HG03439 (cell line): ENCODE measurements at regions not wholly inside any gene's neighbourhood (a gene's known extent, or its start where the extent isn't known, plus 50 kb on each side); places are given as distances from the start of the nearest gene placed in this dataset.
A peak's percentile ranks its signal among the peaks of the same experiment; 100 is the strongest.

Experiments
- ATAC-seq: cut with Tn5 transposase; IDR thresholded peaks from one replicate; pipeline ENCODE4 v1.9.1; 2021; ENCODE audit warnings: mild to moderate bottlenecking, moderate library complexity; ENCODE audit not compliant: unreplicated experiment

GRCh38 chr16:66315210-66315825 is 51.2 kb upstream of the CDH5 start:
- peak; percentile 92 for ATAC-seq

DNA sequence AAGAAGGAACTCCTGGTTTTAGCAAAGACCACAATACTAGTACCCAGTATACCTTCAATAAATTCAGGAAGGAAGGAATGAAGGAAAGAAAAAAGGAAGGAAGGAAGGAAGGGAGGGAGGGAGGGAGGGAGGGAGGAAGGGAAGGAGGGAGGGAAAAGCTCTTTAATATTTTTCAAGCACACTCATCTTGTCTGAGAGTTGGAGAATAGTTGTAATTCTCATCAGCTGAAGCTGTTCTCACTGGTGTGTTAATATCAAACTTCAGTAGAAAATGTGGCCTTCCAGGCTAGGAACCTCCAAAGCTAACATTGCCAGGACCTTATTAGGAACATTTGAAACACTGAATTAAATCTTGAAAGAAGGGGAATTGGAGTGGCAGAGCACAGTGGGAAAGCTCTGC is 55.2 kb upstream of the CDH5 start:
- no peak for ATAC-seq

GRCh38 chr16:66309215-66309807 is 57.2 kb upstream of the CDH5 start:
- ATAC-seq: no peak

- ATAC-seq: no peak
Measured at GRCh38 chr16:66308096-66308495, 58.4 kb upstream of the CDH5 start.

GRCh38 chr16:66306366-66307150 is 59.9 kb upstream of the CDH5 start:
- ATAC-seq: no peak

DNA sequence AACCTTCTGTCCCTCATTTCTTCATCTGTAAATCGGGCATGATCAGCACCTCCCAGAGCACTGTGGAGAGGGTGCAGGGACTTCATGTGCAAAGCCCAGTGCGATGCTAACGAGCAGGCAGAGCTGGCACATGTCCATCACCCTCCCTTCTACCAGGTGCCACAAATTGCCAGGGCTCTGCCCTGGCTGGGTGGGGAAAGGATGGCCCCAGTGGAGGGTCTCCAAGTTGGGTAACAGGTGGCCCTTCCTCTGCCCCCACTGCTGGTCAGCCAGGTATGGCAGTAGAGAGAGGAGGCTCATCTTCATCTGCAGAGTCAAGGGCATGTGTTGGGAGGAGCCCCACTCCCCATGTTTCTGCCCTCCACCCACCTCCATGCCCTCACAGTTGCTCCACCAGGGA is 61.5 kb upstream of the CDH5 start:
- ATAC-seq: no peak

DNA sequence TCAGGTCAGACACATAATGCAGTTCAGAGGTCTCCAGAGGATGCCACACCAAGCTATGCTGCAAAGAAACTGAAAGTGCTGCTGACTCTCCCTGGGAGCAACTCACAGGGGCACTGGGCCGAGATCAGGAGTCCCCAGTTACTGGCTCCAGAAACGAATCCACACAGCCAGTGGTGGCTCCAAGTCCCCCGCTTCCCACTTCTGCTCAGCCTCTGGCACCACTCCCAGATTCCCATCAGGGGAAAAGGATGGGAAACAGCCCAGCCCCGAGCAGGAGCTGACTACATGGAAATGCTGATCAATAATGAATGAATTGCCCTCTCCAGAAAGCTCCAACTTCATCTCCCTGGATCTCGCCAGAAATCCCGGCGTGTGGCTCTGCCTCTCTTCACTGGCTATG is 62.3 kb upstream of the CDH5 start:
- no peak for ATAC-seq

DNA sequence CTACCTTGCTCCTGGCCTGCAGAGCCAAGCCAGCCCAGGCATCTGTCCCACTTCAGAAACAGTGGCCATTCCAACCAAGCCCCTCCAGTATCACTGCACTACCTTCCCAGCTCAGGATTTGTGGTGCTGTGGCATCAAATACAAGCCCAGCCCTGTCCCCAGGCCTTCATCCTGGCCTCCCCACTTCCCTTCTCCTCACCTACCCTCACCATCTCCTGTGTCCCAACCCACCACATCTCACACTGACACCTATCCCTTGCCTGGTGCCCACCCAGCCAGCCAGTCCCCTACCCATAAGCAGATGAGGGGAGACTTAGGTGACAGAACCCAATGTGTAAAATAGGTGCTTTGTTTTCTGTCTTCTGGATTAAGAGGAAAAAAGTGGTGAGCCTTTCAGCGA is 66.0 kb upstream of the CDH5 start:
- no peak for ATAC-seq

GRCh38 chr16:66300037-66300436 is 66.5 kb upstream of the CDH5 start:
- ATAC-seq: no peak

GRCh38 chr16:66299349-66299748 is 67.1 kb upstream of the CDH5 start:
- no peak for ATAC-seq

DNA sequence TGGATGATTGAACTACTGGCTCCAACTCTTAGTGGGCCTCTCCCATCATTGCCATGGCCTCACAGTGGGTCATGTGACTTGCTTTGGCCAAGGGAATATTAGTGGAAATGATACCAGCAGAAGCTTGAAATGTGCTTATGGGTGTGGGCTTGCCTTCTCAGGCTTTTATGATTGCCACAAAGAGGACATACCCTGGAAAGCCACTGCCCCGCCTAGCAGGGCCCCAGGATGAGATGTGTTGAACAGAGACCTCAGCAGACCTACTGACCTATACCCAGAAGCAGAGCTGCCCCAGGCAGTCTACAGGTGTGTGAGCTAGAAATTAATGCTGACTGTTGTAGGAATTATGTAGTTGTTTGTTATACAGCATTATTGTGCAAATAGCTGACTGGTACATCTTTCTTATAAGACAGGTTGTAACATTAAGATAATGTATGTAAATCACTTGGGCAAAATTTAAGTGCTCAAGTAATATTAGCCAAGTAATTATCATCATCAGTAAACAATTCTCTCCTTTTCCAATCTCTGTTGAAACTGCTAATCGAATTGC is 67.8 kb upstream of the CDH5 start:
- ATAC-seq: no peak

DNA sequence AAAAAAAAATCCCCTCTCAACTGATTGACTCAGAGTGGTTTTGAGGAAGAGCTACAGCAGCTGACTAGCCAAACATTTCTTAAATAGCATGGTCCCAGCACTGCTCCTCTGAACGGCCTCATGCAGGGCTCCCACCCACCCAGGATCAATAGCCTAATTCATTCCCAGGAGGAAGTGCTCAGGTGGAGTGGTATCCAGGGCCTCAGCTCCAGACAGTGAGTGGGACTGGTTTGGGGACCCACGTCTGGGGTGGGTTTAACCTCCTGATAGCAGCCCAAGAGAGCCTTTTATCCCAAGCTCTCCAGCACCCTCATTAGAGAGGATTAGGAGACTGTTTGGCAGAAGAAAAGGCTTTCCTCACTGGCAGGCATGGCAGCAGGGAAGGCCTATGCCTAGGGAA is 68.5 kb upstream of the CDH5 start:
- no peak for ATAC-seq

DNA sequence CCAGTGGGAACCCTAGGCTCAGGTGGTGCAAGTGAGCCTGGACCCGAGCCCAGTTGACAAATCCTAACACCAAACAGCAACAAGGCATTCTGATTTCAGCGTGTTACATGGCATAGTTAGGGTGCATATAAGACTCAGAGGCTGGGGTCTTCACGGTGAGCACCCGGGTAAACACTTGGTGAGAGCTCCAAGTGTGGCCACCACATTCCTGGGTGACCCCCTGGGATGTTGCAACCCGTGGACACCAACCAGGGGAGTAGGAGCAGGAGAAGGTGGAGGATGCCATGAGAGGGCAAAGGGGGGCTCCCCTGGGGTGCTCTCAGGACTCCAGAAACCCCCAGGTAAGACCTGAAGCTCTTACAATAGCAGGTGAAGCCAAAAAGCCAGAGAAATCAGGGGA is 69.9 kb upstream of the CDH5 start:
- ATAC-seq: no peak

GRCh38 chr16:66295761-66296546 is 70.5 kb upstream of the CDH5 start:
- ATAC-seq: no peak

DNA sequence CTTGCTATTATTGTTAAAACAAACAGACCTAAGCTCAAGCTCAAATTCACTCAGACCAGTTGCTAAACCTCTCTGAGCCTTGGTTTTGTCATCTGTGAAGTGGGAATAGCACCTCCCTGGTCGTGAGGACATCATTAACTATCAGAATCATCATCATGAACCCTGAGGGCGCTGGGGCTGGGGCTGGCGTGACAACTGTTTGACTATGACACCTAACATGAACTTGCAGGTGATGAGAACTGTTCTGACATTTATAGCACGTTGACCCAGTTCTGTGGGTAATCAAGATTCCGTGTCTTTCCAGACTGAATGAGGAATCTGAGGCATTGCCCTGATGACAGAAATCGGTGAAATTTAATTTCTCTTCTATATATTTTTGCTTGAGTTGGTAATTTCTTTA is 71.3 kb upstream of the CDH5 start:
- no peak for ATAC-seq

GRCh38 chr16:66294507-66294906 is 72.0 kb upstream of the CDH5 start:
- ATAC-seq: no peak

GRCh38 chr16:66293932-66294331 is 72.6 kb upstream of the CDH5 start:
- ATAC-seq: no peak

DNA sequence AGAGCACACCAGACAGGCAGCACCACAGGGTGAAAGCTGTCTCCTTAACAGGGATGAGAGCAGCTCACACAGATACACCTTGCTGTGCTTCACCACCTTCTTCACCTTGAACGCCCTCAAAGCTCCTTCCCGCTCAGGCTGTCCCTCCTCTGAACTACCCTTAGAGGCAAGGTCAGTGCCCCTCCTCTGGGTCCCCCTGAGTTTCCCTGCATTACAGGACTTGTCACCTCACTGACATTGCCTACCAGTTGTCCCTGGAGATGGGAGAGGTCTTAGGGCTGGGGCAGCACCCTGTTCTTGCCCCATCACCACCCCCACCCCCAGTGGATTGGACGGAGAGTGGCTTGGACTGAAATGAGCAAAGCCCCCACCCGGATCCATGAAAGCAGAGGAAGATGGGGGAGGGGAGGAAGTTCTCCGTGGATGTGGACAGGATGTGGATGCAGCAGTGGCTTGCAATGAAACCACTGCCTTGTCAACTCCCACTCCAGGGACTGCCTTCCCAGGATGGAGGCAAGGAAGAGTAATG is 73.2 kb upstream of the CDH5 start:
- no peak for ATAC-seq

DNA sequence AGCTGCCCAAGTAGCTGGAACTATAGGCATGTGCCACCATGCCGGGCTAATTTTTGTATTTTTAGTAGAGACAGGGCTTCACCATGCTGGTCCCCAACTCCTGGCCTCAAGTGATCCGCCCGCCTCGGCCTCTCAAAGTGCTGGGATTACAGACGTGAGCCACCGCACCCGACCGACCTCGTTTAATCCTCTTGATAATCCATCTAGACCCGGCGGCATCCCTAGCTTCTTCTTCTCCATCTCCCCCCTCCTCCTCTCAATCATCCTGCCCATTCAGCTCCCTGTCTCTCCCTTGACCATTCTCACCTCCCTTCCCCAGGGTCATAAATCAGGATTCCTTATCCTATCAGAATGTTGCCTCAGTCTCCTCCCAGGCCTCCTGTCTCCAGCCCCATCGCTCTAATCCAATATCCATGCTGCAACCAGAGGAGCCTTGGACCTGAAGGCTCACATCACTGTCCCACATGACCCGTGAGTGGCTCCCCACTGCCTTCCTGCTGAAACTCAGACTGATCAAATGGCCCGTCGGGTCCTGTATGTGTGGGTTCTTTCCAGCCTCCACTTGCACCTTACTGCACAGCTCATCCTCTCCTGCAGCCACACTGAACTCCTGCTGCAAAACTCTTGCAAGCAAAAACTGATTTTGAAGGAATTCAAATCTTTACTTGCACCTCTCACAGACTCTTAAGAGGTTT is 74.1 kb upstream of the CDH5 start:
- no peak for ATAC-seq

GRCh38 chr16:66291833-66292232 is 74.7 kb upstream of the CDH5 start:
- no peak for ATAC-seq
